MCF 10A (cell line): ENCODE measurements at regions not wholly inside any gene's neighbourhood (a gene's known extent, or its start where the extent isn't known, plus 50 kb on each side); places are given as distances from the start of the nearest gene placed in this dataset.
A peak's percentile ranks its signal among the peaks of the same experiment; 100 is the strongest.

Experiments
- BruUV-seq: library from RNA; stranded (reverse); fragments of 400-500 nt; replicated peaks from 2 replicates; lab custom pipeline; 2021; lab: Mats Ljungman, UMichigan
- CTCF ChIA-PET: fragments of 300-600 bp; sonication (Branson Sonifier 250); formaldehyde crosslinking; extraction: SDS; loops from one replicate; lab custom pipeline; 2021; ENCODE audit warnings: antibody characterized with exemption, inconsistent platforms; lab: Yijun Ruan, JAX
- POLR2A ChIA-PET: fragments of 300-600, 350-650 bp; sonication (Branson Sonifier 250); formaldehyde crosslinking; extraction: SDS; loops from one replicate; lab custom pipeline; 2020; ENCODE audit warnings: antibody characterized with exemption, inconsistent platforms; lab: Yijun Ruan, JAX
- DNase-seq: peaks from one replicate; pipeline ENCODE4 v3.0.0-alpha.2; 2018; ENCODE audit not compliant: unreplicated experiment
- H3K27ac Mint-ChIP-seq: one replicate; pipeline ENCODE4 v1.8.0; 2022; ENCODE audit warnings: mild to moderate bottlenecking, low read depth, mixed read lengths; ENCODE audit not compliant: unreplicated experiment
- H3K27me3 Mint-ChIP-seq: one replicate; pipeline ENCODE4 v1.8.0; 2022; ENCODE audit warnings: mixed read lengths; ENCODE audit not compliant: insufficient read depth, unreplicated experiment
- H3K36me3 Mint-ChIP-seq: one replicate; pipeline ENCODE4 v1.8.0; 2022; ENCODE audit warnings: mild to moderate bottlenecking, moderate library complexity, mixed read lengths; ENCODE audit not compliant: insufficient read depth, unreplicated experiment
- H3K4me1 Mint-ChIP-seq: one replicate; pipeline ENCODE4 v1.8.0; 2022; ENCODE audit warnings: mixed read lengths; ENCODE audit not compliant: insufficient read depth, unreplicated experiment
- H3K4me3 Mint-ChIP-seq: one replicate; pipeline ENCODE4 v1.8.0; 2022; ENCODE audit warnings: mild to moderate bottlenecking, moderate library complexity, mixed read lengths; ENCODE audit not compliant: unreplicated experiment
- H3K9me3 Mint-ChIP-seq: one replicate; pipeline ENCODE4 v1.8.0; 2022; ENCODE audit warnings: mixed read lengths; ENCODE audit not compliant: unreplicated experiment
- CTCF ChIP-seq: fragments of 200-600 bp; IDR thresholded peaks from one replicate; pipeline ENCODE4 v1.8.0; 2022; ENCODE audit warnings: antibody characterized with exemption, mild to moderate bottlenecking; ENCODE audit not compliant: unreplicated experiment
- intact Hi-C: fragments of 100-400 bp; cut with micrococcal nuclease; formaldehyde crosslinking; loops from 2 replicates; pipeline ENCODE4 v1.14.1; 2022

GRCh38 chr15:39495871-39496840 lies 84.7 kb upstream of the THBS1 start:
- no TSS peak for BruUV-seq

GRCh38 chr15:39497016-39497758 lies 83.7 kb upstream of the THBS1 start:
- H3K4me3 Mint-ChIP-seq: no peak overlapping the region
- no peak for DNase-seq
- TF ChIP-seq CTCF: no peak
- BruUV-seq: no TSS peak
- H3K9me3 Mint-ChIP-seq: no peaks in the 10 kb centered on the region
- H3K27me3 Mint-ChIP-seq: no peaks in the 10 kb centered on the region
- H3K4me1 Mint-ChIP-seq: peaks cover 18% of the 10 kb centered on the region
- intact Hi-C loops: loop anchor here (5.0 kb wide), 1 partner anchor 325 kb away; no protein-coding TSS in a partner anchor
- ChIA-PET CTCF (interaction anchor here (0.9 to 1.8 kb wide), 5 partner anchors 9 to 326 kb away, joined by 3 to 5 read pairs (median 5); no protein-coding TSS in a partner anchor), POLR2A (interaction anchor here (1.2 to 1.3 kb wide), 2 partner anchors 9 to 88 kb away, joined by 3 to 4 read pairs; no protein-coding TSS in a partner anchor)
- H3K27ac Mint-ChIP-seq: peak overlapping the region; percentile 49
- H3K36me3 Mint-ChIP-seq: no peaks in the 10 kb centered on the region

More at GRCh38 chr15:39495871-39496840, 84.7 kb upstream of the THBS1 start:
- intact Hi-C loops: loop anchor here (5.0 kb wide), 1 partner anchor 324 kb away; no protein-coding TSS in a partner anchor
- ChIA-PET POLR2A (interaction anchor here (0.7 to 1.2 kb wide), 2 partner anchors 87 to 364 kb away, joined by 3 read pairs; no protein-coding TSS in a partner anchor), CTCF (interaction anchor here (0.7 to 1.8 kb wide), 6 partner anchors 8 to 325 kb away, joined by 3 to 5 read pairs (median 4); no protein-coding TSS in a partner anchor)
- no peaks in the 10 kb centered on the region for H3K36me3 Mint-ChIP-seq
- H3K4me1 Mint-ChIP-seq: peaks cover 18% of the 10 kb centered on the region
- DNase-seq: no peak
- H3K9me3 Mint-ChIP-seq: no peaks in the 10 kb centered on the region
- no peaks in the 10 kb centered on the region for H3K27me3 Mint-ChIP-seq
- no peak overlapping the region for H3K4me3 Mint-ChIP-seq
- H3K27ac Mint-ChIP-seq: peak overlapping the region; percentile 54
- no peak for TF ChIP-seq CTCF

GRCh38 chr15:39497759-39498565 lies 82.9 kb upstream of the THBS1 start:
- no peak for DNase-seq
- CTCF ChIA-PET: interaction anchor here (0.6 to 1.8 kb wide), 3 partner anchors 10 to 985 kb away, joined by 3 to 5 read pairs (median 4); no protein-coding TSS in a partner anchor
- no peaks in the 10 kb centered on the region for H3K36me3 Mint-ChIP-seq
- H3K27me3 Mint-ChIP-seq: no peaks in the 10 kb centered on the region
- peaks cover 18% of the 10 kb centered on the region for H3K4me1 Mint-ChIP-seq
- POLR2A ChIA-PET: interaction anchor here (1.3 kb wide), 1 partner anchor 8 kb away, joined by 4 read pairs; no protein-coding TSS in a partner anchor
- H3K4me3 Mint-ChIP-seq: no peak overlapping the region
- no peak for TF ChIP-seq CTCF
- no TSS peak for BruUV-seq
- no peaks in the 10 kb centered on the region for H3K9me3 Mint-ChIP-seq
- intact Hi-C loops: loop anchor here (5.0 kb wide), 1 partner anchor 326 kb away; no protein-coding TSS in a partner anchor
- H3K27ac Mint-ChIP-seq: no peak overlapping the region
